HG03196 (cell line): ENCODE measurements at regions not wholly inside any gene's neighbourhood (a gene's known extent, or its start where the extent isn't known, plus 50 kb on each side); places are given as distances from the start of the nearest gene placed in this dataset.
A peak's percentile ranks its signal among the peaks of the same experiment; 100 is the strongest.

ENCODE experiments used
- ATAC-seq: cut with Tn5 transposase; IDR thresholded peaks from one replicate; pipeline ENCODE4 v1.9.1; 2021; ENCODE audit not compliant: unreplicated experiment

DNA sequence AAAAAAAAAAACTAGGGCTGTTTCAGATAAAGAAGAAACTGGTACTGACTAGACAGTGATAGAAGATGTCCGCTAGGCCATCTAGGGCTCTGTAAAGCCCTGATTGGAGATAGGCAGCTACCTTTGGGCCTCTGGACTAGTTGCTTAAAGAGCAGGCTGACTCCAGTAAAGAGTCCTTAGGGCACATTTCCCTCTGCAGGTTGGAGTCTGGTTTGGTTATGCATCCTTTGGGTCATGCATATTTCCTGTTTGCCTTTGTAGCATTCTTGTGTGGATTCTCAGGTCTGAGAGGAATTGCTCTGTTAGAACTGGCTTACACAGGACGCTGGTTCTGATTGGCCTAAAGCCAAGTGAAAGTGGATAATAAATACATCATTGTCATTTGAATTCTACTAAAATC lies 165.5 kb upstream of the LRRN1 start:
- ATAC-seq: no peak

DNA sequence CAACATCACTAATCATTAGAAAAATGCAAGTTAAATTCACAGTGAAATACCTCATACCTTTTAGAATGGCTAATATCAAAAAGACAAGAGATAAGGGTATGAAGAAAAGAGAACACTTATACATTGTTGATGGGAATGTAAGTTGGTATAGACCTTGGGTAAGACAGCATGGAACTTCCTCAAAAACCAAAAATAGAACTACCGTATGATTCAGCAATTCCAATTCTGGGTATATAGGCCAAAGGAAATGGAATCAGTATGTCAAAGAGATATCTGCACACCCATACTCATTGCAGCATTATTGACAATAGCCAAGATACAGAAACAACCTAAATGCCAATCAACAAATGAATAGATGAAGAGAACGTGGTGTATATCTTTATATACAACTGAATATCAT lies 166.8 kb upstream of the LRRN1 start:
- ATAC-seq: no peak

DNA sequence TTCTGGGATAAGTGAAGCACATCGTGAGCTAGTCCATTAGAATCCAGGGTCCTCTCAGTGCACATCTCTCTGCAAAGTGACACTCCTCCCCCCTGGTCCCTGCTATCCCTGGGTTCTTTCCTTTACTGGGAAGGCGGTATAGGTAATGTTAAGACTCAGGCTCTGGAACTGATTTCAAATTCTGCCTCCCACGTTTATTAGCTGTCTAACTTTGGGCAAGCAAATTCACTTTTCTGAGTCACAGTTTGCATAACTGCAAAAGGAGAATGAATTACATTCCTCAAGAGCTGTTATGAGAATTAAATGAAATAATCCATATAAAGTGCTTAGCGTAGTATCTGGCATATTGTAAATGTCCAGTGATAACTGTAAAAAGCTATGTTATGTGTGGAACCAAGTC lies 168.1 kb upstream of the LRRN1 start:
- ATAC-seq: no peak

DNA sequence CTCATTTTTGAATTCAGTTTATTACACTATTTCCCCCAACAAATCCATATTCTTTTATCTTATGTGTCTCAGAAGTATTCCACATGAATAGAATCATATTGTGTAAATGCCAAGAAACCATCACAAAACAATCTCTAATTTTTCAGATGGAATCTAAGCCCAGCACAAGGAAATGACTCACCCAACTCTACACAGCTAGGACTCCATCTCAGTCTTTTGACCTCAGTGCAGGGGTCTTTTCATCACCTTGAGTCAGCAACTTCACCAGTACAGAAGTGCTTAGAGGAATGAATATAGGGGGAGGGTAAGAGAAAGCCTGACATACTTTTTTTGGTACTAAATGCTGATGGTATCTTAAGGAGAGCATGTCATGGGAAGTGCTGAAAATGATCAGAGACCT lies 169.3 kb upstream of the LRRN1 start:
- no peak for ATAC-seq

DNA sequence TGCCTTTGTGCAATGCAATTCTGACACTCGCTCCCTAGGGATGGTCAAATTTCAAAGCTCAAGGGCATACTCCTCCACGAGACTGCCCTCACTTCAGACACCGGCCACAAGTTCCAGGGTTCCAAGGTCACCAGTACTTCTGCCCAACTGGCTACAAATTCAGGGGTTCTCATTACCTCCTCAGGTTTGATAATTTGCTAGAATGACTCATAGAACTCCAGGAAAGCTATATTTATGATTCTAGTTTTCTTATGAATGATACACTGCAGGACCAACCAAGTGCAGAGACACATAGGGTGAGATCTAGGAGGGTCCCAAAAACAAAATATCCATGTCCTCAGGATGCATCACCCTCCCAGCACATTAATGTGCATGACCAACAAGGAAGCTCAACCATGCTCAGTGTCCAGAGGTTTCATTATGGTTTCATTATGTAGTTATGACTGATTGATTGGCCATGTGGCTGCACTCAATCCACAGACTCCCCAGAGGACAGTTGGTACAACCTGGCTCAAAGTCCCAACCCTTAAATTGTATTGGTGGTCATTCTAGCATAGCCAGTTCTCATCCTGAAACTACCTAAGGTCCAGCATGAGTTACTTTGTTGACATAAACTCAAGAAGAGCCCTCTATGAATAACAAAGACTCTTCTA lies 170.4 kb upstream of the LRRN1 start:
- ATAC-seq: peak; percentile 79

DNA sequence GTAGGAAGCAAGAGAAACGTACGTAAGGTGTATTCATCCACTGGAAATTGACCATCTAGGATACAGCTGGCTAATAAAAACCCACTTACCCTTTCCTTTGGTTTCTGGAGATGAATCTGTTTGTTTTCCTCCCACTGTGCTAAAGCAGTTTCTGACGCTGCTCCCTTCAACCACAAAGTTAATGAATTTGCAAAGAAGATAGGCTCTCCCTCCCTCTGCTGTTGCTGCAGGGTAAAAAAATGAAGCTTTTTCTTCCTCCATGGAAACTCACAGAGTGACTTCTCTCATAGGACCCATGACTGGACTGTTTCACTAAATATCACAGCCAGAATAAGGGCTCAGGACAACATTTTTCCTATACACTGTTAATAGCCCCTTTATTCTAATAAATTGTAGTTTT lies 172.1 kb upstream of the LRRN1 start:
- ATAC-seq: no peak

DNA sequence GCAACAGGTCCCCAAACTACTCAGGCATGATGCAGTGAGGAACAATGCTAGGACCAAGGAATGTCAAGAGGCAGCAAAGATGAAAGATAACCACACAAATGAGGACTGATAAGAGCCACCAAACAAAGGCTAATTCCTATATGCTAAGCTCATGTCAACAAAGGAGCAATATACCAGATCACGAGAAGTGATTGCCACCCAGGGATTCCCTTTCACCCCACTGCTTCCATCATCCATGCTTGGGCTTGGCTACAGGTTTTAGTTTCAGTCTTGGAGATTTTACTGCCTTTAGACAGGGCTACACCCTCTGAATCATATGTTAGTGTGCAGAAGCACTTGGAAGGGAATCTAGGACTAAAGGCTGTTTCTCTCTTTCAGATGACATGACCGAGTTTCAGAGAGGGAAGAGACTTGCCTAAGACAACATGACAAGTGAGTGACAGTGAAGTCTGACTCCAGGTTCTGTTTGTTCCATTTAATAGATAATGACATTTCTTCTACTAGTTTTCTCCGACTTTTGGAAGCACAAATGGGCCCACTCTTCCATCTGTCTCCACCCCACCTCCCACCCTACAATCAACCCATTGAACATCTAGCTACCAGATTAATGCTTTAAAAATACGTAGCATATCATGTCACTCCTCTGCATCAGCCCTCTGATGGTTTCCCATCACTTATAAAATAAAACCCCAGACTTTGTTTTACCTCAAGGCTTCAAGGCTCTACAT lies 173.5 kb upstream of the LRRN1 start:
- no peak for ATAC-seq

DNA sequence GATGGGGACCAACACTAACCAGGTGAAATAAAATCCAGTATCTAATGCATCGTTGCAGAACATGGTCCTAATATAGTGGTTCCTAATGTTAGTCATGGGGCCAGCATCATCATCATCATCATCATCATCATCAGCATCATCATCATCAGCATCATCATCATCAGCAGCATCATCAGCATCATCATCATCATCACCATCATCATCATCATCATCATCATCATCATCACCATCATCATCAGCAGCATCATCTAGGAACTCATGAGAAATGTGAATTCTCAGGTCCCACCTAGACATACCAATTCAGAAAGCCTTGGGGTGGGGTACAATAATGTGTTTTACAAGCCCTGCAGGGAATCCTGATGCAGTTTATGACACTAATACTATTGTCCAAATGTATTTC lies 179.4 kb upstream of the LRRN1 start:
- no peak for ATAC-seq

DNA sequence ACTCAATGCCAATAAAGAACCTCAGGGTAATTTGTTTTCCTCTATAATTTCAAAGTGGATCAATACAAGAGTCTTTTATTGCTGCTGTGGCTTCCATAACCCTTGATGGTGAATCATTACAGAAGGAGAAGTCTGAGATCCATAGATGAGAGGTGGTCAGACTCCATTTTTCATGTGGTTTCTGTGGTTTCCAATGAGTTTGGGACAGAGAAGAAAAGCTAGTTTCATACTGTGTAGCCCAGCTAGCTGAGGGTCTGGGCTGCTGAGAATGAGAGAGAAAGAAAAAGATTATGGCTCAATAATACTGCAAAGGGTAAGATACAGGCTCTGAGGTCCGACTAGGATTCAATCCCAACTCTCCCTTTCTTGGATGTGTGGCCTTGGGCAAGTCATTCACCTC lies 180.6 kb upstream of the LRRN1 start:
- ATAC-seq: no peak

DNA sequence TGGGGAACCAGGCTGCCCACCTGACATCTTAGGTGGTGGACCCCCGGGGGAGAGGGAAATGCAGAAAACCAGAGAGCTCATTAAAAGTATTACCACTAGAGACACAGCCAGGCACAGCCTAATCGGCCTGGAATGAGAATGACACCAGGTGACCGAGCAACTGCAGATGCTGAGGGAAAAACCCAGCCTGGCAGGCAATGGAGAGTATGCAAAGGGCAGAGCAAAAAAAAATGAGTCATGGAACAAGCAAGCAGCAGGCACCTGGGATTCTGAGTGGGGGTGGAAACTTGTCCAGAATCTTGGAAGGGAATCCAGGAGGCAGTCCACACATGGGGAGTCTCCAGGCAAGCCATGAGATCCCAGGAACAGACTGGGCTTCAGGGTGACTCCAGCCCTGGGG lies 183.7 kb upstream of the LRRN1 start:
- ATAC-seq: no peak

DNA sequence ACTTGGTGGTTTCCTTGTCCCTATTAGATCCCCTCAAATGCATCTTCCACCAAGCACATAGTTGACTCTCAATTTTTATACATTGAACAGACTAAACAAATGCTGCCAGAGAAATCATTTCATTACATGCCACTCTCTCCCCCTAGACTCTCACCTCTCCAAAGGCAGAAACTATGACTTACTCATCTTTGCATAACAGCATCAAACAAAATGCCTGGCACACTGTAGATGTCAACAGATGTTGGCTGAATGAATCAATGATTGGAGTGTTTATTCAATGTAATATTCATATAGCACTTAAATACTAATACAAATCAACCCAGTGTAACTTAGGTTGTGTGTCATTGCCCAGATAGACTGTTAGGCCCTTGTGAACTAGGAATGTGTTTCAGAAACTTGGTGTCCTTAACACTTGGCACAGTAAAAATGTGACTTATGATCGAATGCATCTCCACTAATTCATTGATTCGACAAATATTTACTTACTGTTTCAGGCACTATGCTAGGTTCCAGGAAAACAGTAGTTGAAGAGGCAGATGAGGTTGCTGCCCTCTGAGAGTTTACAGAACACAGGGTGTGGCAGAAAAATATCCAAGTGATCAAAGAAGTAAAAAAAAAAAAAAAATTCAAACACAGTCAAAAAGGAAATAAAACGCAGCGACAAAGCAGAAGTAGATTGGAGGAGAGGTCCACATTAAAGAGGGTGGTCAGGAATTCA lies 188.5 kb upstream of the LRRN1 start:
- ATAC-seq: no peak

DNA sequence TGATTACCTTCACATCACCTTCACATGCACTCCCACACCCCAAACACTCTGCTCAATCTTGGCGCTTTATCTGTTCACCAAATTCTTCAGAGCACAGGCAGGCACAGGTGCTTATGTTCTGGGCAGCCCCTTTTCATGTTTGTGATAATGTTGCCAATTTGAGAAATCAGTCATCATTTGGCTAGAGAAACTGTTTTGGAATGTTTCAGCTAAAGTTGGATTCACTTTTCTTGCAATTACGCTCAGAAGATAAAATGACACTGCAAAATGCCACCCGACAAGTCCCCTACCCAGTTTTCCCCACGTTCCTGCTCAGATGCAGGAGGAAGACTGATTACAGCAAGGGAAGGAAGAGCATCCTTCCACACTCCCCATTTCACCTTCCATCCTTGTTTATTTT lies 192.9 kb upstream of the LRRN1 start:
- no peak for ATAC-seq

DNA sequence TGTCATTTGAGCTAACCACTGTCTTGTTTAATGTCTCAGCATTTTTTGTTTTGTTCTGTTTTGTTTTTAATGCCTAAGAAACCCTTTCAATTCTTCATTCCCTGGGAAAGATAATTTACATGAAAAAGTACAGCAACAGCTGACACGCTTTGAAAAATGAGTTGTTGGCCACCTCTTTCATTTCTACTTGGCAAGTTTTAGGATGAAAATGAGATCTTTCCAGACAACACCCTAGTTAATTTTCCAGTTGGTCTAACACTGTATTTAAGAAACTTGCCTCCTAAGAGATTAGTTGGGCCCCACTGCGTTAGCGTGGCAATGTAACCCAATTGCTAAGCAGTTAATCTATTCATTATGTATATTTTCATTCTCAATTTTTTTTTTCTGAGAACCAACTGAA lies 194.0 kb upstream of the LRRN1 start:
- no peak for ATAC-seq

DNA sequence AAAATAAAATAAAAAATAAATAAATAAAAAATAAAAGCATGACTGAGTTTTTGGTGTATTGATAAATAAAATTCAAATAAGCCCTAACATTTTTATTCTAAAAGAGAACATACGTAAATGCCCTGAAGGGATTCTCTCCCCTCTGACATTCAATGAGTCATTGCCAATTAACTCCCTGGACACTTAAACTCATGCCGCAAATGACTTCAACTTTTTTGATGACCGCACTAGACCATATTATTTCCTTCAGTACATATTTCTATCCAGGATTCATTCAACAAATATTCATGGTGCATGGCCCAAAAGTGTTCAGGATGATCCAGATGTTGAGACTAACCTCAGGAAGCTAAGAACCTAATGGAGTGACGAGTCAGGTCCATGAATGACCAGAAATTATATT lies 195.9 kb upstream of the LRRN1 start:
- no peak for ATAC-seq

DNA sequence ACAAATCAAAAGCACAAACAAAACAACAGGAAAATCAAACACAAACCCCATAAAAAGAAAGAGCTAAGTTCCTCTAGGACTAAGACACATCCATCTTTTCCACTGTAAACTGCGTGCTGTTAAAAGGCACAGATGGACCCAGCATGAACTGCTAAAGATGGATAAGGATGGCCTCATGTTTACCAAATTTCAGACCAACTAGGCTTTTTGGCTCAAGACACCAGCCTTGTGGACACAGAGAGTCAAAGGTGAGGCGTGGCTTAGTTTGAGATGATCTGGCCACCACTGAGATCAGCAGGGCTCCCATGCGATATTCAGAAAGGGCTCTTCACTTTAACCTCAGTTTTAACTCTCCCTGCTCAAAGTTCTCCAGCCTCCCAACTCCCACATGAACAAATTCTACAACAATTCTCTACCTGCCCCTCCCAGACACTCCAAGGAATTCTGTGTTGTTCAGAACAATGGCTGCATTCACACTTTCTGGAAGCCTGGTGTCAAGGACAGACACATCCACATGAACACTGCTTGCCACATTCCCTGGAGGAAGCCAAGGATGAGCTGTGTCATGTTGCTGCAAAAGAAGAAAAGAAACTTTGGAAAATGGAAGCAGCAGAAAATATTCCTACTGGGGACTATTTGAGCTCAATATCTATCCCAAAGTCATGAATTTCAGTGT lies 198.4 kb upstream of the LRRN1 start:
- no peak for ATAC-seq

DNA sequence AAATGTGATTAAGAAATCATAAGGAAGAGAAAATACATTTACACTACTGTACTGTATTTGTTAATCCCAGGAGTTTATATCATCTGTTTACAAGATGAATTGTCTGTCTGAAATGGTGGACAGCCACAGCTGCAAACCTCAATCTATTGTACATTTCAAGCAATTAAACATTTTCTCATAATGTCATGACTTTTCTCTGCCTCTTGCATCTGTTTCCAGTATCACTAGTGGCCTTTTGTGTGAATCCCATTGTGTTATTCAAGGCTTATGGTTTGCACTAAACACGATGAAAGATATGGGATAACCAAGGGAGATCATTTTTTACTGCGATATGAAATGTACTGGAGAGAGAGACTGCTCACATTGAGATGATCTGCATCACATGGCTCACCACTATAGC lies 200.2 kb upstream of the LRRN1 start:
- no peak for ATAC-seq

DNA sequence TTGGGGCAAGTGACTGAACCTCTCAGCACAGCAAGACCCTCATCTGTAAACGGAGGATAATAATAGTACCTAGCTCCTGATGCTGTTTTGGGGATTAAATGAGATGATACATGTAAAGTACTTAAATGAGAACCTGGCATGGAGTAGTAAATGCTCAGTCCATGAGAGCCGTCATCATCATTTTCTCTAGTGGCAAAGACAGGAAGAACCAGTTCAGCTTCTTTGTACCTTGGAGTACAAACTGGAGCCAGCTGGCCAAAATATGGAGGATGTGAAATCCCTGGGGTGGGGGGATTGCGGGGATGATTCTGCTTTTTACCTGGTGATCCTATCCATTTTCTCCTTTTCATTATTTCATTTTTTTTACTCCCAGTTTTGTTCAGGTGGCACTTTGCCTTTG lies 204.2 kb upstream of the LRRN1 start:
- no peak for ATAC-seq

DNA sequence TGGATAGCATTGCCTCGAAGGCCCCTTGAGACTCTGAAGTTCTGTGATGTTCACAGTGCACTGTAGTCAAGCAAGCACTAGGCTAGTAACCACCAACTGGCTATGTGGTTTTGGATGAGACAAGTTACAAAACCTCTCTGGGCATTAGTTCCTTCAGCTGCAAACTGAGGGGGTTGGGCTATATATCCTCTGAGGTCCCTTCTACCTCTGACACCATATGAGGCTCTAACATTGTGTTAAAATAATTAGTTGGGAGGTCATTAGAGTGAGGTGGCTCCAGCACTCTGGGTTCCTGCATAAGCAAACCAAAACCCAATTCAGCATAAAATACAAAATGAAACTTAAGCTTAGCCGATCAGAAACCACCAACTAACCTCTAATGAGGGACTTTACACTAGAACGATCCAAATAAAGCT lies 209.5 kb upstream of the LRRN1 start:
- no peak for ATAC-seq

DNA sequence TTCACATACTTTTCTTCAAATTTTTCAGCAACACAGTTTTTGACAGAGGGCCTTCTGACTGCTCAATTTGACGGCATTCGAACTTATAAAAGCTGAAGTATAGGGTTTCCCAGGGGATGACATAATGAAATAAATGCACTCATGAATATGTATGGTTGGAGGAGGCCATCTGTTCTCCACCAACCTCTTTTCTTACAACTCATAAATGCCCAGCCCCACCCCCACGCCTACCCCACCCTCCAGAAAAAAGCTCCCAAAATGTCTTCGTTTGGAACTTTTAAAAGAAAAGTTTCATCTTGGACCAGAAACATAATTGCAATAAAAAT lies 211.6 kb upstream of the LRRN1 start:
- ATAC-seq: no peak

DNA sequence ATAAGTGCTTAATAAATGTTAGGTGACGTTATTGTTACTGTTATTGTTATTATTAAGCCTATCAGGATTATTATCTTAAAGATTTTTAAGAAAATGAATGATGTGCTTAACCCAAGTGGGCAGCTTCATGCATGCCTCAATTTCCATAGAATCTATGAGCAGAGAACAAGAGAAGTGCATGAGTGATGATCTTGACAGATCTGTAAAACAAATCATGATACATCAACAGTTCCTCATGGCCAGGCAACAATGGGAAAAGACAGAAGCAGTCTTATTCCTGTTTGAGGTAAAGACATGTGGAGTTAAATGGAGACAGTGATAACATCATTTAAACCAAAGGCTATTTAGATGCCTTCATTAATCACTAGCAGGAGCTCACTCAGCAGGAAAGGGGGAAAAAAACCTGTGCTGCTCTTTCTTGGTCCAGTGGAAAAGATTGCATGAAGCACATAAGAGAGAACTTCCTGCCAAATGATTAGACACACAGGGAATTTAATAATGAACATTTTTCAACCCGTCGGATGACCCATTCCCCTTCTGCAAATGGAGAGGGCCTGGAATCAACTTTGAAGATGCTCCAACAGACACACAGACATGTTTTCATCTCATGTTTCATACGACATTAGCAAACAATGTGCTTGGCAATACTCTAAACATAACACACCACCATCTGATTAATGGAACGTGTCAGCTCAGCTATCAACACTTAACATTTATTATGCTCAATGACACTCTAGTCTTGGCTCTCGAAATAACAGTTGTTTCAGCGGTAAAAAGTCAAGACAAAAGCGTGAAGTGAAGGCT lies 212.2 kb upstream of the LRRN1 start:
- ATAC-seq: no peak

DNA sequence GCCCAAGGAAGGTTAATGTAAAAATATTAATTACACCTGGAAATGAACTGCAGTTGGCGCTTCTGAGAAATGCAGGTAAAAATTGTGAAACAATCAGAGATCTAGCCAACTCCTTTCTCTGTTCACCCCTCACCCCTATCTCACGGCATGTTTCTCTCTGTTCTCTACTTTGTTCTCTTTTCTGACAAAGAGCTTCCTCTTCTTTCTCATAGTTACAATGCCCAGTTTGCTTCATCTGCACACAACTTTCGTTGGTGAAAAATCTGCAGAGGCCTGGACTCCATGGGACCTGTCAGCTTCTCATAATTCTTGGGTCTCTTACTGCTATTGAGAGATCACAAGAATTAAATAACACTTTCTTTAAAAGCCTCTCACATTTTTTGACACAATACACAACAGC lies 212.9 kb upstream of the LRRN1 start:
- ATAC-seq: no peak
